Fibroblast of lung (primary cell): ENCODE measurements at regions not wholly inside any gene's neighbourhood (a gene's known extent, or its start where the extent isn't known, plus 50 kb on each side); places are given as distances from the start of the nearest gene placed in this dataset.

Experiments used
- EZH2 ChIP-seq: IDR thresholded peaks from 2 replicates; pipeline ENCODE4 v1.5.1; 2012; ENCODE audit warnings: low read length, control low read depth, mild to moderate bottlenecking; ENCODE audit errors: missing control alignments
- TF ChIP-seq, protein P1 (sequence below), 2 donors: IDR thresholded peaks in 1 of 2; conservative IDR thresholded peaks in 1 of 2; 1 replicate in 1 of 2; 2 replicates in 1 of 2; pipeline ENCODE4 v1.5.1; 2011 to 2012; ENCODE audit warnings: low read length in 2 of 2, control low read depth in 1 of 2, inconsistent platforms in 1 of 2, low read depth in 1 of 2, mild to moderate bottlenecking in 1 of 2

DNA sequence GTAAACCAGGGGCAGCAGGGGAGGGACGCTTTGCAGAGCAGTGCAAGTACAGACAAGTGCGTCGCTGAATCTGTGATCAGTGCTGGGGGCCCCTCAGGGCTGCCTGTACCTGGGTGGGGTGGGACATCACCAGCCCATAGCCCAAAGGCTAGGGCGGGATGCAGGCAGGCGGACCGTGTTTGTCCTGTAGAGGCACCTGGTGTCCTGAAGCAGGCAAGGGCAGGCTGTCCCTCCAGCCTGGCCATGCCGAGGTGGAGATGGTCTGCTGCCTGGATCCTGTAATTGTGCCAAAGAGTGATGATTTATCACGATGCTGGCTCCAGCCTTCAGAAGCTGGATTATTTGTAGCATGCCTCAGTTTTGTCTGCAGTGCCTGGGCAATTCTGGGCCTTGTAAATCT lies 137.9 kb upstream of the GSE1 start:
- TF ChIP-seq, protein P1, sequence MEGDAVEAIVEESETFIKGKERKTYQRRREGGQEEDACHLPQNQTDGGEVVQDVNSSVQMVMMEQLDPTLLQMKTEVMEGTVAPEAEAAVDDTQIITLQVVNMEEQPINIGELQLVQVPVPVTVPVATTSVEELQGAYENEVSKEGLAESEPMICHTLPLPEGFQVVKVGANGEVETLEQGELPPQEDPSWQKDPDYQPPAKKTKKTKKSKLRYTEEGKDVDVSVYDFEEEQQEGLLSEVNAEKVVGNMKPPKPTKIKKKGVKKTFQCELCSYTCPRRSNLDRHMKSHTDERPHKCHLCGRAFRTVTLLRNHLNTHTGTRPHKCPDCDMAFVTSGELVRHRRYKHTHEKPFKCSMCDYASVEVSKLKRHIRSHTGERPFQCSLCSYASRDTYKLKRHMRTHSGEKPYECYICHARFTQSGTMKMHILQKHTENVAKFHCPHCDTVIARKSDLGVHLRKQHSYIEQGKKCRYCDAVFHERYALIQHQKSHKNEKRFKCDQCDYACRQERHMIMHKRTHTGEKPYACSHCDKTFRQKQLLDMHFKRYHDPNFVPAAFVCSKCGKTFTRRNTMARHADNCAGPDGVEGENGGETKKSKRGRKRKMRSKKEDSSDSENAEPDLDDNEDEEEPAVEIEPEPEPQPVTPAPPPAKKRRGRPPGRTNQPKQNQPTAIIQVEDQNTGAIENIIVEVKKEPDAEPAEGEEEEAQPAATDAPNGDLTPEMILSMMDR (conservative IDR thresholded peaks at IDR 0.05 in 1 of 2, IDR thresholded peaks at IDR 0.05 in 1 of 2; ENCODE audit: low read depth in 1 of 2, low read length in 2 of 2): no peak
- no peak for TF ChIP-seq EZH2
